NOMO-1 treated with DMSO at 0.1 percent for 48 hours (cell line): ENCODE measurements at regions not wholly inside any gene's neighbourhood (a gene's known extent, or its start where the extent isn't known, plus 50 kb on each side); places are given as distances from the start of the nearest gene placed in this dataset.
A peak's percentile ranks its signal among the peaks of the same experiment; 100 is the strongest.

Source experiments
- DNase-seq: peaks from one replicate; lab custom pipeline; 2025; ENCODE audit not compliant: unreplicated experiment; lab: John Stamatoyannopoulos, UW

GRCh38 chr3:117434661-117435412, 725.3 kb downstream of the TUSC7 start:
- DNase-seq = no peak

GRCh38 chr3:117435506-117435905, 725.9 kb downstream of the TUSC7 start:
- DNase-seq = no peak

GRCh38 chr3:117439812-117440211, 730.2 kb downstream of the TUSC7 start:
- DNase-seq = peak; percentile 86

GRCh38 chr3:117441851-117442250, 732.3 kb downstream of the TUSC7 start:
- no peak for DNase-seq

- no peak for DNase-seq
Measured at GRCh38 chr3:117442566-117442965, 733.0 kb downstream of the TUSC7 start.

GRCh38 chr3:117443014-117443413, 733.4 kb downstream of the TUSC7 start:
- DNase-seq = no peak

GRCh38 chr3:117444175-117444574, 734.6 kb downstream of the TUSC7 start:
- no peak for DNase-seq

- DNase-seq = no peak
Measured at GRCh38 chr3:117447419-117447818, 737.8 kb downstream of the TUSC7 start.

GRCh38 chr3:117450026-117450425, 740.4 kb downstream of the TUSC7 start:
- DNase-seq = peak; percentile 38

GRCh38 chr3:117454254-117454653, 744.7 kb downstream of the TUSC7 start:
- DNase-seq = no peak

GRCh38 chr3:117454908-117455307, 745.3 kb downstream of the TUSC7 start:
- no peak for DNase-seq

GRCh38 chr3:117455782-117456181, 746.2 kb downstream of the TUSC7 start:
- no peak for DNase-seq

- DNase-seq = no peak
Measured at GRCh38 chr3:117463276-117464115, 753.9 kb downstream of the TUSC7 start.

- DNase-seq = no peak
Measured at GRCh38 chr3:117471831-117472230, 762.3 kb downstream of the TUSC7 start.

- no peak for DNase-seq
Measured at GRCh38 chr3:117473981-117474538, 764.5 kb downstream of the TUSC7 start.

GRCh38 chr3:117476572-117476971, 767.0 kb downstream of the TUSC7 start:
- DNase-seq = no peak

- DNase-seq = no peak
Measured at GRCh38 chr3:117477214-117477755, 767.7 kb downstream of the TUSC7 start.

GRCh38 chr3:117479095-117479494, 769.5 kb downstream of the TUSC7 start:
- no peak for DNase-seq

GRCh38 chr3:117480525-117480924, 770.9 kb downstream of the TUSC7 start:
- DNase-seq = no peak

- no peak for DNase-seq
Measured at GRCh38 chr3:117480972-117481371, 771.4 kb downstream of the TUSC7 start.

- peak; percentile 20 for DNase-seq
Measured at GRCh38 chr3:117483839-117484238, 774.3 kb downstream of the TUSC7 start.

GRCh38 chr3:117485841-117486240, 776.3 kb downstream of the TUSC7 start:
- no peak for DNase-seq
